Panc1 (cell line): ENCODE measurements at regions not wholly inside any gene's neighbourhood (a gene's known extent, or its start where the extent isn't known, plus 50 kb on each side); places are given as distances from the start of the nearest gene placed in this dataset.
"Not testable (repeated sequence)": the region's sequence is repeated elsewhere in the genome, so short reads cannot be mapped to it uniquely, and the experiment has no call there.

Experiments used
- ATAC-seq: fragments of 200-7000 bp; cut with Tn5 transposase; 2 replicates; pipeline ENCODE4 v1.9.1; 2020; ENCODE audit warnings: mild to moderate bottlenecking, moderate library complexity
- BruUV-seq: library from RNA; stranded (reverse); fragments of 400-500 nt; replicated peaks from 2 replicates; lab custom pipeline; 2021; lab: Mats Ljungman, UMichigan
- CTCF ChIA-PET: fragments of 300-600 bp; sonication (Branson Sonifier 250); formaldehyde crosslinking; loops from one replicate; lab custom pipeline; 2022; ENCODE audit warnings: antibody characterized with exemption; lab: Charles Lee
- POLR2A ChIA-PET: fragments of 300-600 bp; sonication (Branson Sonifier 250); formaldehyde crosslinking; loops from one replicate; lab custom pipeline; 2022; ENCODE audit warnings: antibody characterized with exemption; lab: Charles Lee
- DNase-seq: peaks from one replicate; pipeline ENCODE4 v3.0.0-alpha.2; 2010; ENCODE audit warnings: low read depth, low spot score
- H3K27ac ChIP-seq: 2 replicates; pipeline ENCODE4 v1.5.1; 2011; ENCODE audit warnings: mild to moderate bottlenecking, low read length, inconsistent platforms
- H3K27me3 ChIP-seq: fragments of 200-500 bp; sonication (Bioruptor generic); 2 replicates; pipeline ENCODE4 v1.6.0; 2014; ENCODE audit warnings: low read length, inconsistent platforms; ENCODE audit not compliant: control insufficient read depth, insufficient read depth
- H3K36me3 ChIP-seq: fragments of 200-500 bp; sonication (Bioruptor generic); 2 replicates; pipeline ENCODE4 v1.5.1; 2014; ENCODE audit warnings: inconsistent platforms, mild to moderate bottlenecking, low read length, moderate library complexity; ENCODE audit not compliant: control insufficient read depth, insufficient read depth
- H3K4me1 ChIP-seq: 2 replicates; pipeline ENCODE4 v1.5.1; 2011; ENCODE audit warnings: inconsistent platforms, mild to moderate bottlenecking, low read length, moderate library complexity; ENCODE audit not compliant: control insufficient read depth, insufficient read depth
- H3K4me3 ChIP-seq, 2 experiments: 2 replicates each; pipeline ENCODE4 v1.5.1; 2011 to 2012; ENCODE audit warnings: low read depth in 2 of 2, low read length in 2 of 2, mild to moderate bottlenecking in 2 of 2, inconsistent platforms in 1 of 2, moderate library complexity in 1 of 2
- H3K9me3 ChIP-seq: fragments of 200-500 bp; sonication (Bioruptor generic); 2 replicates; pipeline ENCODE4 v1.5.1; 2014; ENCODE audit warnings: low read depth, mild to moderate bottlenecking, inconsistent platforms, low read length, moderate library complexity; ENCODE audit not compliant: control insufficient read depth, insufficient read depth
- CTCF ChIP-seq: fragments of 450-650 bp; IDR thresholded peaks from 2 replicates; pipeline ENCODE4 v1.5.1; 2017; ENCODE audit warnings: mild to moderate bottlenecking
- POLR2AphosphoS5 ChIP-seq: IDR thresholded peaks from 2 replicates; pipeline ENCODE4 v1.6.1; 2012; ENCODE audit warnings: mild to moderate bottlenecking, low read depth, low read length, moderate library complexity
- REST ChIP-seq, 2 experiments: IDR thresholded peaks; 2 replicates each; pipeline ENCODE4 v1.6.1; 2011 to 2012; ENCODE audit warnings: low read depth in 2 of 2, control low read depth in 1 of 2, low read length in 1 of 2, mild to moderate bottlenecking in 1 of 2, moderate library complexity in 1 of 2; ENCODE audit not compliant: insufficient read depth in 1 of 2
- SIN3A ChIP-seq: IDR thresholded peaks from 2 replicates; pipeline ENCODE4 v1.6.1; 2012; ENCODE audit warnings: low read depth, mild to moderate bottlenecking, low read length, moderate library complexity, borderline replicate concordance; ENCODE audit not compliant: insufficient read depth
- TCF7L2 ChIP-seq: IDR thresholded peaks from 2 replicates; pipeline ENCODE4 v1.6.1; 2011; ENCODE audit warnings: mild to moderate bottlenecking, low read depth, low read length, inconsistent platforms
- in situ Hi-C: cut with HindIII; loops from 2 replicates; pipeline ENCODE4 v1.10.0; 2016; ENCODE audit warnings: low sequenced_read_pairs, low pct_unique_long_range_greater_than_20kb
- intact Hi-C: fragments of 100-400 bp; cut with micrococcal nuclease; formaldehyde crosslinking; loops from one replicate; pipeline ENCODE4 v1.10.0; 2022; ENCODE audit not compliant: unreplicated experiment

GRCh38 chr15:91652610-91653207 is 200.8 kb upstream of the SLCO3A1 start:
- intact Hi-C loops (no loop called here), in situ Hi-C loops (no loop called here)
- TF ChIP-seq SIN3A (no peak), REST (IDR thresholded peaks at IDR 0.05; ENCODE audit: insufficient read depth in 1 of 2, low read depth in 2 of 2, low read length in 1 of 2) (no peak), CTCF (no peak), POLR2AphosphoS5 (no peak), TCF7L2 (no peak)
- no TSS peak for BruUV-seq
- ChIA-PET POLR2A (no interaction called here), CTCF (no interaction called here)
- H3K4me3 ChIP-seq, result no peak overlapping the region
- no peaks in the 10 kb centered on the region for H3K9me3 ChIP-seq
- ATAC-seq, result no peak
- H3K27me3 ChIP-seq, result no peaks in the 10 kb centered on the region; the same call in 1 of the 2 replicates
- H3K4me1 ChIP-seq, result no peaks in the 10 kb centered on the region
- no peak overlapping the region for H3K27ac ChIP-seq
- DNase-seq, result no peak
- no peaks in the 10 kb centered on the region for H3K36me3 ChIP-seq

- H3K27ac ChIP-seq, CTCF ChIA-PET, H3K27me3 ChIP-seq, BruUV-seq, H3K36me3 ChIP-seq, H3K4me3 ChIP-seq, DNase-seq, POLR2A ChIA-PET, H3K9me3 ChIP-seq, in situ Hi-C loops, intact Hi-C loops, ATAC-seq, H3K4me1 ChIP-seq: not testable (repeated sequence)
Measured at GRCh38 chr15:91655563-91656290, 197.8 kb upstream of the SLCO3A1 start.

GRCh38 chr15:91660174-91660649 is 193.3 kb upstream of the SLCO3A1 start:
- ATAC-seq, result no peak
- Histone ChIP-seq H3K27ac (no peak overlapping the region), H3K4me3 (no peak overlapping the region), H3K36me3 (no peaks in the 10 kb centered on the region), H3K4me1 (no peaks in the 10 kb centered on the region), H3K27me3 (peaks cover 2% of the 10 kb centered on the region; the same call in 1 of the 2 replicates), H3K9me3 (no peaks in the 10 kb centered on the region)
- TF ChIP-seq CTCF, result no peak
- no peak for TF ChIP-seq POLR2AphosphoS5
- no peak for TF ChIP-seq SIN3A
- TF ChIP-seq TCF7L2, result no peak
- no peak for TF ChIP-seq REST (IDR thresholded peaks at IDR 0.05; ENCODE audit: insufficient read depth in 1 of 2, low read depth in 2 of 2, low read length in 1 of 2)
- in situ Hi-C loops (no loop called here), intact Hi-C loops (no loop called here)
- BruUV-seq, result no TSS peak
- ChIA-PET POLR2A (no interaction called here), CTCF (no interaction called here)
- no peak for DNase-seq
